Stimulated activated CD4-positive, alpha-beta T cell treated with anti-CD3 and anti-CD28 coated beads, Interleukin-12 subunit alpha, Interleukin-12 subunit beta, amount 100 ng/mL, for 24 hours (primary cell): ENCODE measurements at regions not wholly inside any gene's neighbourhood (a gene's known extent, or its start where the extent isn't known, plus 50 kb on each side); places are given as distances from the start of the nearest gene placed in this dataset.

Experiments
- DNase-seq, 2 experiments: peaks; one replicate each; pipeline ENCODE4 v3.0.0-alpha.2; 2020; ENCODE audit warnings: low read depth in 2 of 2

DNA sequence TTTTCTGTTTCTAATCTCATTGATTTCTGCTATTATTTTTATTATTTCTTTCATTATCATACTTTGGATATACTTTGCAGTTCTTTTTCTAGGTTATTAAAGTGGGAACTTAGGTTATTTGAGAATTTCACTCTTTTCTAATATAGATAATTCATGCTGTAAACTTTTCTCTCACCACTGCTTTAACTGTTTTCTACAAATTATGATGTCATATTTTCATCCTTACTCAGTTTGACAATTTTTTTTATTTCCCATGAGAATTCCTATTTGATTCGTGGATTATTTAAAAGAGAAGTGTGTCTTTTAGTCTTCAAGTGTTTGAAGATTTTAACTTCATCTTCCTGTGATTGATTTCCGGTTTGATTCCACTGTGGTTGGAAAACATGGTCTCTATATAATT is 336.8 kb upstream of the SALL1 start:
- DNase-seq, result no peak

DNA sequence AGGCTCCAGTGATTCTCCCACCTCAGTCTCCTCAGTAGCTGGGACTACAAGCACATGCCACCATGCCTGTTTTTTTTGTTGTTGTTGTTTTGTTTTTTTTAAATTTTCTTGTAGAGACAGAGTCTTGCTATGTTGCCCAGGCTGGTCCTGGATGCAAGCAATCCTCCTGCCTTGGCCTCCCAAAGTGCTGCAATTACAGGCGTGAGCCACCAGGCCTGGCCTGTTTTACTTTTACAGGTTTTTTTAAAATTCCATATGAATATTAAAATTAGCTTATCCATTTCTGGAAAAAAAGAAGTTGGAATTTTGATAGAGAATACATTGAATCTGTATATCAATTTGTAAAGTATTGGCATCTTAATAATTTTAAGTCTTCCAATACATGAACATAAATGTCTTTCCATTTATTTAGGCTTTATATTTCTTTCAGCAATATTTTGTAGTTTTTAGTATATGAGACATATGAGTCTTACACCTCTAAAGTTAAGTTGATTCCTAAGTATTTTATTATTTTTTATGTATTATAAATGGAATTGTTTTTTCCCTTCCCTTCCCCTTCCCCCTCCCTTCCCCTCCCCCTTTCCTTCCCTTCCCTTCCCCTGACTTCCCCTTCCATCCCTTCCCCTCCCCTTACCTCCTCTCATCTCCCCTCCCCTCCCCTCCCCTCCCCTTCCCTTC is 323.5 kb upstream of the SALL1 start:
- no peak for DNase-seq

DNA sequence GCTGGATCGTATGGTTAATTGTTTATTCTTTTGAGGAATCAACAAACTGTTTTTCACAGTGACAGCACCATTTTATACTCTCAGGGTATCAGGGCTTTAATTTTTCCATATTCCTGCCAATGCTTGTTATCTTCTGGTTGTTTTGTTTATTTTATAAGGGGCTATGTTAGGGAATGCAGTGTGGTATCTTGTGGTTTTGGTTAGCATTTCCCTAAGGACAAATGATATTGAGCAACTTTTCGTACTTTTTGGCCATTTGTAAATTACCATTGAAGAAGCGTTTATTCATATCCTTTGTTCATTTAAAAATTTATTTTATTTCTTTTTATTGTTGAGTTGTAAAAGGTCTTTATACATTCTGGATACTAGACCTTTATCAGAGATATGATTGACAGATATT is 322.0 kb upstream of the SALL1 start:
- no peak for DNase-seq

DNA sequence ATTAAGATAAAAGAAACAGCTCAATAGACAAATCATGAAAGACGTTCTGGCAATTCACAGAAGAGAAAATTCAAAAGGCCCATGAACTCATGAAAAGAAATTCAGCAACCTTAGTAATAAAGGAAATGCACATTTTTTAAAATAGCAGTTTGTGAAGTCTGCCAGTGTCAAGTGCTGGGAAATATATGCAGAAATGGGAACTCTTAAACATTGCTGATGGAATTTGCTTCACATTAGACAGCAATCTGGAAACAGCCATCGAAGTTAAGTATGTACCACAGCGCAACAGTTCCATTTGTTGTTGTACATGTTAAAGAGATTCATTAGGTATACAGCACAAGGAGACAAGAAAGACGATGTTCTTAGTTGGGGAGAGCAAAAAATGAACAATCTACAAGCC is 319.4 kb upstream of the SALL1 start:
- no peak for DNase-seq

DNA sequence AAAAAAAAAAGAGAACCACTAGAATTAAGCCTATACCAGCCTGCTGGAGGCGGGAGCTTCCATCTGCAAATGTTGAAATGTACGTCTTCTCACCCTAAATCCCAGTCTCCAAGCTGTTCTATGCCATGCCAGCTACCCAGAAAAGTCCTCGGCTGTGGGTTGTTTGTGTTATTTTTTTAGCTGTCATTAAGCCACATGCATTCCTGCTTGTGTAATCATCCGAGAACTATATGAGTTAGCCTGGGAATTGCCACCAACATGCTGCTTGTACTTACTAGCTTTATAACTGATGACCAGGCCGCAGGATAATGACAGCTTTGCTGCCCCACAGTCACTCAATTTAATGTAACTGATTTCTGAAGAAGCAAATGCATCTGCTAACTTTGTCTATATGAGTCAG is 313.9 kb upstream of the SALL1 start:
- DNase-seq, result no peak

DNA sequence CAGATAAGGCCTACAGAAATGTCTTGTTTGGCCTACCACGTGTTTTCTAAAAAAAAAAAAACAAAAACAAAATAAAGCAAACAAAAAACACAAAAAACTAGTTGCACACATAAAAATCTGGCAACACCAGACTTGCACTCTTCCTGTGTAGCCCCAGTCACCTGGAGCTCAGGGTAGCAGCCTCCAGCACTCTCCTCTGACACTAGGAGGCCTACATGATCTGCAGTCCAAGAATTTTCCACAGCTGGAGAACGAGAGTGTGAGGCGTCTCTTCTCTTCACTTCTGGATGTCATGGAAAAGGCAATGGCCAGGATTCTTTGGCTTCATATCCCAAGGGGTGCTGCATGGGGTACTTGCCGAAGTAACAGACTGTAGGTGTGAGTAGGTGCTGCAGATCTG is 310.2 kb upstream of the SALL1 start:
- DNase-seq, result no peak

DNA sequence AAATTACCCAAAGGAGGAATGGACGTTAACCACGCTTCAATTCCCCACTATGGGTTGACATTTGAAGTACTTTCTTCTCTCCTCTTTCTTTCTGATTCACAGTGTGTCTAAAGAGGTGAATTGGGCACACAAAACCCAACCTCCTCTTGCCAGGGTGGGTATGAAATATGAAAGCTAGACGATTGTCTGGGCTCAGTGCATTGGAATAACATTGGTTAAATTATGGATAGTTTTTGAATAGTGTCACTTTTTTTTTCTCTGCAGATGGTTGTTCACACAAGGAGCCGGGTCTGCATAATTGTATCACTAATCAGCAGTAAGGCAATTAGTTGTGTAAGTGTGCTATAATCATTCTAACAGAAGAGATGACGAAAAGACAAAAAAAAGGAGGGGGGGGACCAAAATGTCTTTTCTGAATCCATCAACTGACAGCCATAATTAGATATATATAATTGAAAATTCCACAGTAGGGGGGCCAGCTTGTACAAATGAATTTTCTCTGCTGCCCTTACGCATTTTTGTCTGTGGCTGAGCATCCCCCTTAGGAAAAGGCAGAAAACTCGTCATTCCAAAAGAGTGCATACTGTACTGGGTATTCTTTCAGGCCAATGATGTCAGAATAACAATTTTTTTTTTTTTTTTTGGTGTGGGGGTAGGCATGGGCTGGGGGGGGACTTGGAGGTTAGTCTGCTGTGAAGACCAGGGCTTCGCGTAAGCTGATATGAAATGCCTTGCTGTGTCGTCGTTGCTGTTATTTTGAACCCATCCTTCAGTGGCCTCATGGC is 307.5 kb upstream of the SALL1 start:
- DNase-seq, result no peak

DNA sequence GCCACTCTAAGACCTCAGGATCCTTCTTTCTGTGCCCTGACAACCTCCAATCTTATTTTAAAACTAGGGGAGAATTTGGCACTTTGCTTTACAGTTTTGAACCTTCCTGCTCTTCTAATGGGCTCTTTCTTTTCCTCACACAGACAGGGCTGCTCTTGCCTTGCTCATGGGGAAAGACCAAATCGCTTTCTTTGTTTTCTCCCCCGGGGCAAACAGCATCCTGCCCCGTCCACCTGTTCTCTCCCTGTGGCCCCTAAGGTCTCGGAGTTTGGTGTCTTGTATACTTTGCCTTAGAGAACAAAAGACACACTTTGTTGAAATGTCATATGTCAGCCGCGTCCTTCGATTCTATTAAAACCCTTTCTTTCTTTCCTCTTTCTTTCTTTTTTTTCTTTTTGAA is 306.7 kb upstream of the SALL1 start:
- no peak for DNase-seq

DNA sequence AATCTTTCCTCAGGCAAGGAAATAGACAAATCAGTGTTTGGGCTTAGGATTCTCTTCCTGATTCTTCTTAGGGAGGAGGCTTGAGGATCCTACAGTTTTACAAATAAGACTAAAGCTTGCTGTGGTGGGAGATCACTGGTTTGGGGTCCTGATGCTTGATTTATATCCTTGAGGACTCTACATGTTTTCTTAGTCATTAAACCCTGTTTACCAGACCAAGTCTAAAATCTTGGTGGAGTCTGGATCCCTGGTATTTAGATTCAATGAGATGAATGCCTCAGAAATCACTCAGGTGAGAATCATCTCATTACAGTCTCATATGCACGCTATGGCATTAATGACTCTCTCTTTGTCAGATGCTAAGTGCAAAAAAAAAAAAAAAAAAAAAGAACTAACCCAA is 304.3 kb upstream of the SALL1 start:
- no peak for DNase-seq

DNA sequence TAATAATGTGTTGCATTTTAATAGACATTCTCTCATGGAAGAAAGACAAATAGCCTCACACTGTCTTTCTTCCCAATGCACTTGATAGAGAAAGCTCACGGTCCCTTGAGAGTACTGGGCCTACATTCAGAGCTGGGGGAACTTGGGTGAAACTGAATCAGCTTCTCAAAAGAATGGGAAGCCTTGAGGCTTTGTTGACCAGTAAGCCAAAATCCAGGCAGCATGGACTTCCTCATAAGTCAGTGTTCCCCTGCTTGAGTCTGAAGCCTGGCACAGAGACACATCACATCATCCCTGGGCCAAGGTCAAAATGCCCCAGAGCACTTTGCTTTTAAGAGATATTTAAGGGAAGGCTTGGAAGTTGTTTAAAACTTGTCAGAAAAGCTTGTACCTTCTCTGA is 302.2 kb upstream of the SALL1 start:
- no peak for DNase-seq

DNA sequence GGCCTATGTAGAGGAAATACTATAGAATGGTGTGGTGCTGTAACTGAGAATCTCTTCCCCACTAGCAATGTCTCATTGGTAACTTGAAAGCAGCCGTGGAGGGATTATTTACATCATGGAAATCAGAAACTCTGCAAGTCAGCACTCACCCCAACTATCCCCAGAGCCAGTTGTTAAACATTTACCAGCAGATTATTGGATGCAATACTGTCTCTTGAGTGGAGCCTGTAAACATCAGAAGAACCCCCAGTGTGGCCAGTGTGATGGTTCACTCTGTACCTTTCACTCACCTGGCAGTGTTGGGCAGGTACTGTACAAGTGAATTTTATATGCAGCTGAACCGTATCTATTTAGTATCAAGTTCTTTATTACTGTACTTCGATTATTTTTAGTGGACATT is 299.8 kb upstream of the SALL1 start:
- no peak for DNase-seq

DNA sequence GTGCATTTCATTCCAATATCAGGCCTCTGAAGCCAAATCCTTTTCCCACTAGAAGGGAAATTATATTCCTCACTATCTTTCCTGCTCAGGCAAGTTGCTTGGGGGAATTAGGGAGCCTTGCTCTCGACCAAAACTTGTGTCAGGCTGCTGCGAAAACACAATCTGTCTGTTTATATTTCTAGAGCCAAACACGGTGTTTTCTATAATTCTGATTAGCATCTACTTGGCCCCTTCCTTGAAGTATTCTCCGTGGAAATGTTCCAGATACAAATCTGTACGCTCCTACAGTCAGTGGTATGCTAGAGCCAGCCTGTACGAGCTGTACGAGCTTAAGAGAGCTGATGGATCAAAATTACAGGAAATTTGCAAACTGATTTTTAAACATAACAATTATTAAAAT is 299.3 kb upstream of the SALL1 start:
- DNase-seq, result no peak

DNA sequence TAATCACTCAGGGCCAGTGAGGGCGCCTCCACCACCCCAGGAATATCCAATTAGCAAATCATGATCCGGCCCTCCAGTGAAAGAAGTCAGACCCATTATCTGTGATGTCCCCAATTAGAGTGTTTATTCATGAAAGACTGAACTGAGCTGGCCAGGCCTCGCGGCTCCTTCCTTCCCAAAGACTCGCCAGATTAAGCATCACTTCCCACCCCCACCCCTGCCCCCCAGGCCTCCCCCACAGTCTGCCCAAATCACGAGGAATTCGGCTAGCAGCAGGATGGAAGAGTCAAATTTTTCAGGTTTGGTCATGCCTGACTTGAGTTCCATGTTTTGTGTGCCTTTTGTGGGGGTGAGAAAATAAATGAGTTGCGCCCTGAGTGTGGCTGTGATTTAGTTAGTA is 298.4 kb upstream of the SALL1 start:
- DNase-seq, result no peak

DNA sequence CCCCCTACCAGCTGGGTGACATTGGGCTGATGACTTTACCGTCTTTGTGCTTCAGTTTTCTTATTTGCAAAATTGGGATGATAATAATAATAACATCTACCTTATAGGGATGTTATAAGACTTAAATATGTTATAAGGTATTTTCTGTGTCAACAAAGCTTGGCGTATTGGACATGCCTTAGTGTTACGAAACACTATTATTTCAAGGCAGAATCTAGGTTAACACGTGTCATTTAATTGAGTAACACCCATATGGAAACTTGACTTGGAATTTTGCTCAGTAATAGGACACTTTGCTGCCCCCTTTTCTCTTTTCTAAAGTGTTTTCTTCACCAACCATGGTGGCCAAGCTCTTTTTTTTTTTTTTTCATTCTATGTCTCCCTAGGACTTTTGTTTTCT is 294.2 kb upstream of the SALL1 start:
- no peak for DNase-seq

DNA sequence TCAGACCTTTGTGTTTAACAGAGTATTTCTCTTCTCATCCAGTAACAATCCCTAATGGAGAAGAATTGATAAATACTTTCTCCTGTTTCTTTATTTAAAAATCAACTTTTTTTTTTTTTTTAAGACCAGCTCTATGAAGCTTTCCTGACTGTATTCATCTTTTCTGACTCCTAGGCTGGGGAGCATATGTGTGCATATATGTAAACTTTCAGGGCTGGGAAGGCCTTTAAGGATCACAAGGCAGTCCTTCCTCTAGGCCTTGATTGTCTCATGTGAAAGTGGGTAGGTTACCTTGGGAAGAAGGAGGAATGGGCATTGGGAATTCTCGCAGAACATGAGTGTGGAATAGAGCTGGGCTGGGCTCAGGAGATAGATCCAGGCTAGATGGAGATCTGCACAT is 292.9 kb upstream of the SALL1 start:
- no peak for DNase-seq

DNA sequence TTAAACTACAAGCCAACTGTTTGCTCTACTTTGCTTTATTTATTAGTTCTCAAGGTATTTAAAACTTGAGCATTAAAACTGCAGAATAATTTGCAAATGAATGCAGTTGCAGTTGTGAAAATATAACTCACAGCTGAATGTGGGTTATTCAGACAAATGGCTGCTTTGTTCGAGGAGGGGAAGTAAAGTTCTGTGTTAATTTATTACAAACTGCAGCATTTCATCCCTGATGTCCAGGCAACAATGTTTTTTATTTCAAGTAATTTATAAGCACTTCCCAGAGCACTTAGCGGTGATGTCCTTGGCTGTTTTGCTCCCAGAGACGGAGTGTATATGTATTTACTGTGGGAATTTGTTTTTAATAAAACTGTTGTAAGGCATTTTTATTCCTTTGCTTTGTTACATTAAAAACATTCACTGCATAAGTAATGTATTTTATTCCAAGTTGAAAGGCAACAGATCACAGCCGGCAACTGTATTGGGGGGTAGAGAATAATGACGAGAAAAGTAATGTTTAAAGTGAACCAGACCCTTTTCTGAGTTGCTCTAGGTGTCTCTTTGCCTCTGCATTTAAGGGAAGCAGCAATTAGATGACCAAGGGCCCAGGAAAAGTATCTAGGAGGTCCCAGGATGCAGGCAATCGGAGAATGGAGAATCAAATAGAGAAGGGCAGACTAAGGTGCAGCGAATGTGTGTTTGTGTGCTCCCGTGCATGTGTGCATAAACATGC is 291.2 kb upstream of the SALL1 start:
- no peak for DNase-seq

DNA sequence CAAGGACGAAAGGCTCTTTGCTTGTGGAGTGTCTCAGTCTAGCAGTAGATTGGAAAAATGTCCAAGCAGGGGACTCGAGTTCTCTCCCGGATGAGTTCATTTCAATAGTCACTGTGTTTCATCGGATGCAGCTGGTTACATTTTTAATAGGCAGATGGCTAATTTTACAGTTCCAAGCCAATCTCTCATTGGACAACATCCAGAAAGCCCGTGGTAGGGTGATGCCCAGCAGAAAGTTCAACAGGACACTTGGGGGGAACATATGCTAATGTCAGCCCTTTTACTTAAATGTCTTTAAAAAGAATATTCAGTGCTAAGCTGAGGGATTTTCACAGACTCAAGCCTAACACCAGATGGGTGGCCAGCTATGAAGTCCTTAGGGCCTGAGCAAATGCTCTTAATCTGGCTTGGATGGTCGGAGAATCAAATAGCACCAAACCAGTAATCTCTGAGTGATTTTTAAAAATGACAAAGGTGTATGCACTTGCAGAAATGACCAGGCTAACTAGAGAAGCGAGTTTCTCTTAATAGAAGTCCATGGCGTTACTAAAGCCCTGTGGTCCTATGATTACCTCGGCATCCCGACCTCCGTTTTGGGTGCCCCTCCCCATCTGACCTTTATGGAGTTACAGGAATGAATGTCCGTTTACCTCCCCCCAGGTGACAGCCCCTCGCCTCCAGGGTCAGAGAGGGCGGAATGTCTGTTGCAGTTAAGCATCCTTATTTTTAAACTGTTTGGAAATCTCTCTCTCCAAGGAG is 289.2 kb upstream of the SALL1 start:
- no peak for DNase-seq

DNA sequence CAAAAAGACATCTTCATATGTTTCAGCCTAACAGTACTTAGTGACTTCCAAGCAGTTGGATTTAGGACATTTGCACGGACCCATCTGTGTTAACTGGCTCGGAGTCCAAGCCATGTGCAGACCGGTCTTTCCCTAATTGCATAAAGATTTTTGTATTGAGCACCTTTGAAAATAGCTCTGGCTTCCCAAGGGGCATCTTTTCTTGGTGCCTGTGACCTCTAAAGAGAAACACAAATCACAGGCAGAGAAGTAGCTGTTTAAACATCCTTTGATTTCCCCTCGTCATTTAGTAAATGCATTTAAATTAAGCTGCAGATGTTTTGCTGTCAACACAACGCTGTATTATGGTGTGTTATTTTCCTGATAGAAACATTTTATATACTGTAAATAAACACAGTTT is 288.2 kb upstream of the SALL1 start:
- no peak for DNase-seq

DNA sequence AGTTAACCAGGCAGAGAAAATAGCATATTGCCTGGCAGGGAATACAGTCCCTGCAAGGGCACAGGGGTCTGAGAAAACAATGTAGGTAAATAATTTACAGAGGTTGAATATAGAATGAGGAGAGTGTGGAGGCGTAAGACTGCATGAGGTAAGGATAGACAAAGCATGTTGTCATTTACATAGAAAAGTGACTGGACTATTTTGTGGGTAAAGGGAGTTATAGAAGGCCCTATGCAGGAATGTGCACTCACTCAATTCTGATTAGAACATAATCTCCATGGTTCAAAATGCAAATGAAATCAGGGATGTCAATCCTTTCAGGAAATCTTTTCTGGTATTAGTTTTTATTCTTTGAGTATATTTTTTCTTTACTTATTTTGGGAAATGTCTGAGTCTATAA is 285.7 kb upstream of the SALL1 start:
- DNase-seq, result no peak

DNA sequence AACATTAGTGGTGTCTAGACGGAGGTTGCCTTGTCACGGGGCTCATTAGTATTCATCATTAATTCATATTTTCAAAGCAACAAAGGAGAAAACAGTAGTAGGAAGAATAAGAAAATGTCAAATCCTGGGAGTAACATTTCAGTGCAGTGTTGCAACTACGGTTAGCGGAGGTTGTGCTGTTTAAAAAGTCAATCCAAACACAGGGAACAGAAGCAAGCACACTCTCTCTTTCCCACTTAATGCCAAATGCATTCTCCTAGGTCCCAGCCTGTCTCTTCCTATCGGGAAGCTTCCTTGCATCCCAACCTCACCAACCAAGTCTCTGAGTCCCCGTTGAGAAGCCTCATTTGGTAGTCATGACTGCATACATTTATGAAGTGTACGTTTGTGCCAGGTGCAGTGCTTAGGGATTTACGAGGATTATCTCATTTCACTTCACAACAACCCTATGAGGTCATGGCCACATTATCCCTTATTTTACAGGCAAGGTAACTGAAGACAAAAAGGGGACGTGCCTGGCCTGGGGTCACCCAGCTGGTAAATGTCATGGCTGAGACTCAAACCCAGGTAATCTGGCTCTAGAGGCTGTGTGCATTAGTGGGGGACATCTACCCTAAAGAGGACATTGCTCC is 283.6 kb upstream of the SALL1 start:
- no peak for DNase-seq

DNA sequence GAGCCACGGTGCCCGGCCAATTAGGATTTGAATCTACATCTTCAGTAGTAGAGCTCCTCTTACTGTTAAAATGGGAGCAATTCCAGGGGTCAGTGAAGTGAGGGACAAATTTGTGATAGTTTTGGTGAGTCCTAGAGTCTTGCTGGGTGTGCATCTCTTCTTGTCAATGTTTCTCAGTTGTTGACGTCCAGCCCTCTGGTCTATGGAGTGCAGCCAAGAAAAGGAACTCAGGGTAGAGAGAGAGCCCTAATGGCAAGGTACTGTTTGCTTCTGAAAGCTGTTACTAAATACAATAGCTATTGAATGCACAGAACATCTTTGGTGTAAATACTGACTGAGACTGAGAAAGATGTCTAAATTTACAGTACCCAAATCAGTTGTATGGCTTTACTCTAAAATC is 282.5 kb upstream of the SALL1 start:
- DNase-seq, result no peak
